Progenitor cell of endocrine pancreas (in vitro differentiated cells): ENCODE measurements at regions not wholly inside any gene's neighbourhood (a gene's known extent, or its start where the extent isn't known, plus 50 kb on each side); places are given as distances from the start of the nearest gene placed in this dataset.

ENCODE experiments used
- DNase-seq: peaks from one replicate; pipeline ENCODE4 v3.0.0; 2021; ENCODE audit warnings: low spot score; ENCODE audit not compliant: unreplicated experiment
- H3K27ac Mint-ChIP-seq: 2 replicates; pipeline ENCODE4 v1.8.0; 2021; ENCODE audit warnings: mild to moderate bottlenecking, moderate library complexity, mixed read lengths
- H3K27me3 Mint-ChIP-seq: 2 replicates; pipeline ENCODE4 v1.8.0; 2021; ENCODE audit warnings: mixed read lengths
- H3K36me3 Mint-ChIP-seq: 2 replicates; pipeline ENCODE4 v1.8.0; 2022; ENCODE audit warnings: mixed read lengths; ENCODE audit not compliant: insufficient read depth
- H3K4me1 Mint-ChIP-seq: 2 replicates; pipeline ENCODE4 v1.8.0; 2021; ENCODE audit warnings: low read depth, mixed read lengths
- H3K4me3 Mint-ChIP-seq: 2 replicates; pipeline ENCODE4 v1.8.0; 2021; ENCODE audit warnings: low read depth, mild to moderate bottlenecking, moderate library complexity, mixed read lengths
- H3K9me3 Mint-ChIP-seq: 2 replicates; pipeline ENCODE4 v1.8.0; 2021; ENCODE audit warnings: low read depth, mixed read lengths
- CTCF ChIP-seq: fragments of 200-600 bp; sonication (generic); IDR thresholded peaks from one replicate; pipeline ENCODE4 v1.5.0; 2021; ENCODE audit warnings: antibody characterized with exemption, mild to moderate bottlenecking; ENCODE audit not compliant: unreplicated experiment

GRCh38 chr6:3569816-3570215 is 113.0 kb upstream of the SLC22A23 start:
- Mint-ChIP-seq H3K36me3 (no peaks in the 10 kb centered on the region), H3K4me1 (peaks cover 16% of the 10 kb centered on the region), H3K27me3 (peaks cover 13% of the 10 kb centered on the region), H3K4me3 (no peak overlapping the region), H3K9me3 (no peaks in the 10 kb centered on the region), H3K27ac (no peak overlapping the region)
- no peak for TF ChIP-seq CTCF
- no peak for DNase-seq

- H3K36me3 Mint-ChIP-seq = peaks cover 3% of the 10 kb centered on the region
- TF ChIP-seq CTCF = no peak
- no peak overlapping the region for H3K27ac Mint-ChIP-seq
- peaks cover 11% of the 10 kb centered on the region for H3K27me3 Mint-ChIP-seq
- H3K4me1 Mint-ChIP-seq = peaks cover 16% of the 10 kb centered on the region
- H3K9me3 Mint-ChIP-seq = peaks cover 5% of the 10 kb centered on the region
- no peak for DNase-seq
- no peak overlapping the region for H3K4me3 Mint-ChIP-seq
Measured at GRCh38 chr6:3568396-3569082, 111.7 kb upstream of the SLC22A23 start.

DNA sequence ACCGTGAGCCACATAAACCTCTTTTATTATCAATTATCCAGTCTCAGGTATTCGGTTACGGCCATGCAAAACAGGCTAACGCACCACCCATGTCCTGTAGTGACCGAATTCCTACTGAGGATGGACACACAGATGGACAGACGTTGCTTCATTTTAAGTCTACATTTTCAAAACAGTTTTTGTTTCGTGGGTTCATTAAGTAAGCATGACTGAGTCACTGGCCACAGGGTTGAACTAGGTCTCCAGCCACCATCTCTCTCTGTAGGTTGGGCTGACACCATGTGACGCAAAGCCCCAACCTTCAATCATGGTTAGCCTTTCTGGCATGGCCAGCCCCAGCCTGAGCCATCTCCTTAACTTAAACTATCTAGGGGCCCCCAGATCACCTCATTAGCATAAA is 110.0 kb upstream of the SLC22A23 start:
- peaks cover 19% of the 10 kb centered on the region for H3K4me1 Mint-ChIP-seq

GRCh38 chr6:3565291-3565690 is 108.4 kb upstream of the SLC22A23 start:
- DNase-seq = no peak
- Mint-ChIP-seq H3K27me3 (peaks cover under 1% of the 10 kb centered on the region), H3K36me3 (peaks cover 3% of the 10 kb centered on the region), H3K27ac (peak overlapping the region; percentile 63), H3K9me3 (peaks cover 6% of the 10 kb centered on the region), H3K4me3 (no peak overlapping the region), H3K4me1 (peaks cover 22% of the 10 kb centered on the region)
- TF ChIP-seq CTCF = no peak

More for the DNA sequence above, 110.0 kb upstream of the SLC22A23 start:
- no peak for TF ChIP-seq CTCF
- H3K27ac Mint-ChIP-seq = peak overlapping the region; percentile 67
- H3K4me3 Mint-ChIP-seq = no peak overlapping the region
- peaks cover 3% of the 10 kb centered on the region for H3K36me3 Mint-ChIP-seq
- peaks cover 6% of the 10 kb centered on the region for H3K9me3 Mint-ChIP-seq
- no peak for DNase-seq
- H3K27me3 Mint-ChIP-seq = peaks cover 10% of the 10 kb centered on the region

DNA sequence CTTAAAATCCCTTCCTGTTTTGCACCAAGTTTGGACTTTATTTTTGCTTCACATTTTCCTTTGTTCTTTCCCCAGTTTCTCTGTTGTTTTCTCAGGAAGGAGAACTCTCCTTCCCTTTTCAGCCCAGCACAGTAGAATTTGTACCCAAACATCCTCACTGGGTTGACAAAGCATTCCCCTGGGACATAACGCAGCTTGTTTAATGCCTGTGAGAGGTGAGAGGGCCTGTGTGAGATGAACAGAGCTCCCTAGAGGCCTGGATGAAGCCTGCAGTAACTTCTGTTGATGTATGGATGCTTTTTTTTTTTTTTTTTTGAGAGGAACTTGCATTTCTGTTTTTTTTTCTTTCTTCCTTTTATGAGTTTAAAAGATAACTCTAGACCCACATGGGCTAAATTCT is 104.9 kb upstream of the SLC22A23 start:
- Mint-ChIP-seq H3K27me3 (no peaks in the 10 kb centered on the region), H3K9me3 (peaks cover 6% of the 10 kb centered on the region), H3K36me3 (peaks cover 3% of the 10 kb centered on the region), H3K27ac (no peak overlapping the region), H3K4me1 (peaks cover 16% of the 10 kb centered on the region), H3K4me3 (no peak overlapping the region)
- DNase-seq = no peak
- peak; percentile 36 for TF ChIP-seq CTCF
